ENCODE measurements at regions not wholly inside any gene's neighbourhood (a gene's known extent, or its start where the extent isn't known, plus 50 kb on each side); places are given as distances from the start of the nearest gene placed in this dataset.

DNA sequence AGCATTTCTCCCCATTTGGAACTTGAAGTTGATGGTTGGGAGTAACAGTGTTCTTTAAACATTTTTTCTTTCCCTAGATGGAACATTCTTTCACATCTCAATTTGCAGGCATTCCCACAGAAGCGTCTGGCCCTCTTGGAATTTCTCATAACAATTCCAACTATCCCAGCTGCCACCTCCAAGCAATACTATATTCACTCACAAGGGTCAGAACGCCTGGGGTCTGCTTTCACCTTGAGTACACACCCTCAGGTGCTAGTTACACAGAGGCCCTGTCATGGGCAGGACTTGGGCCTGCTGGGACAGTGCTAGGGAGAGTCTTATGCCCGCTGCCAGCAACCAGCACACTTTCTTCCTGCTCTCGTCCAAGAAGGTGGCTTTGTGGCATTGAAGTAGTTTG is 136.5 kb downstream of the JCAD start:
- Histone ChIP-seq H3K27ac (no peak overlapping the region), H3K36me3 (ENCODE audit: insufficient read depth, low read length) (no peaks in the 10 kb centered on the region), H3K4me3 (no peak overlapping the region), H3K9me3 (ENCODE audit: low read depth, low read length) (no peaks in the 10 kb centered on the region), H3K9ac (ENCODE audit: insufficient read length) (no peak overlapping the region)
- TF ChIP-seq FOXP2 (optimal IDR thresholded peaks at IDR 0.05; ENCODE audit: control extremely low read depth, extremely low read length, insufficient read depth) = no peak
- TF ChIP-seq EZH2 (IDR thresholded peaks at IDR 0.05) = no peak
- no peak for TF ChIP-seq POLR2AphosphoS5 (IDR thresholded peaks at IDR 0.05; ENCODE audit: borderline replicate concordance, low read depth, low read length)
- DNase-seq (ENCODE audit: low read depth, low spot score) = no peak

DNA sequence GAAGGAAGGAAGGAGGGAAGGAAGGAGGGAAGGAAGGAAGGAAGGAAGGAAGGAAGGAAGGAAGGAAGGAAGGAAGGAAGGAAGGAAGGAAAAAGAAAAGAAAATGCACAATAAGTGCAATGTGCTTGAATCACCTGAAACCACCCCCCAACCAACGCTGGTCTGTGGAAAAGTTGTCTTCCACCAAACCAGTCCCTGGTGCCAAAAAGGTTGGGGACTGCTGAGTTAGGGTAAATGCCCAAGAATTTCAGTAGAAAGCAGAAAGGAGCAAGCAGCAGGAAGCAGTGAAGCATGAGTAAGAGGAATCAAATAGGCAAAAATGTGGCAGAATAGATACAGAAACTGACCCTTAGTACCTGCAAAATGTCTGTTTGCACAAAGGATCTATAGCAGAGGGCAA is 137.2 kb downstream of the JCAD start:
- no peak overlapping the region for H3K4me3 ChIP-seq

DNA sequence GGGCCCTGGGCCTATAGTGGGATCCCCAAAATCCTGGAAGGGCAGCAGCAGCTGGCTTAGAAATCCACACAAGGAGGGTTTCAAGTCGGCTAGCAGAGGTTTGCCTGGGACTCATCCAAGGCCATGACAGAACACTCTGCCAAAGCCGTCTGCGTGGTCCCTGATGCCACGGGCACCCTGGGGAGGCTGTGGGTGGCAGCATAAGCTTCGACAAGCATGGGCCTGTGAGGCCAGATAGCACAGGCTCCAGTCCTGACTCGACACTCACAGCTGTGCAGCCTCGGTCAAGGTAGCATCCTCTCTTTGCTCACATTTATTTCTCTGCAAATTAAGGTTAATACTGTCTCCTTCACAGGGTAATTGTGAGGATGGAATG is 138.3 kb downstream of the JCAD start:
- Histone ChIP-seq H3K27ac (no peak overlapping the region), H3K9me3 (ENCODE audit: low read depth, low read length) (no peaks in the 10 kb centered on the region), H3K36me3 (ENCODE audit: insufficient read depth, low read length) (no peaks in the 10 kb centered on the region), H3K4me3 (no peak overlapping the region), H3K9ac (ENCODE audit: insufficient read length) (no peak overlapping the region)
- DNase-seq (ENCODE audit: low read depth, low spot score) = no peak
- TF ChIP-seq POLR2AphosphoS5 (IDR thresholded peaks at IDR 0.05; ENCODE audit: borderline replicate concordance, low read depth, low read length) = no peak
- no peak for TF ChIP-seq FOXP2 (optimal IDR thresholded peaks at IDR 0.05; ENCODE audit: control extremely low read depth, extremely low read length, insufficient read depth)
- no peak for TF ChIP-seq EZH2 (IDR thresholded peaks at IDR 0.05)

More for the DNA sequence above, 137.2 kb downstream of the JCAD start:
- Histone ChIP-seq H3K27ac (no peak overlapping the region), H3K36me3 (ENCODE audit: insufficient read depth, low read length) (no peaks in the 10 kb centered on the region), H3K9ac (ENCODE audit: insufficient read length) (no peak overlapping the region), H3K9me3 (ENCODE audit: low read depth, low read length) (no peaks in the 10 kb centered on the region)
- no peak for TF ChIP-seq FOXP2 (optimal IDR thresholded peaks at IDR 0.05; ENCODE audit: control extremely low read depth, extremely low read length, insufficient read depth)
- no peak for DNase-seq (ENCODE audit: low read depth, low spot score)

DNA sequence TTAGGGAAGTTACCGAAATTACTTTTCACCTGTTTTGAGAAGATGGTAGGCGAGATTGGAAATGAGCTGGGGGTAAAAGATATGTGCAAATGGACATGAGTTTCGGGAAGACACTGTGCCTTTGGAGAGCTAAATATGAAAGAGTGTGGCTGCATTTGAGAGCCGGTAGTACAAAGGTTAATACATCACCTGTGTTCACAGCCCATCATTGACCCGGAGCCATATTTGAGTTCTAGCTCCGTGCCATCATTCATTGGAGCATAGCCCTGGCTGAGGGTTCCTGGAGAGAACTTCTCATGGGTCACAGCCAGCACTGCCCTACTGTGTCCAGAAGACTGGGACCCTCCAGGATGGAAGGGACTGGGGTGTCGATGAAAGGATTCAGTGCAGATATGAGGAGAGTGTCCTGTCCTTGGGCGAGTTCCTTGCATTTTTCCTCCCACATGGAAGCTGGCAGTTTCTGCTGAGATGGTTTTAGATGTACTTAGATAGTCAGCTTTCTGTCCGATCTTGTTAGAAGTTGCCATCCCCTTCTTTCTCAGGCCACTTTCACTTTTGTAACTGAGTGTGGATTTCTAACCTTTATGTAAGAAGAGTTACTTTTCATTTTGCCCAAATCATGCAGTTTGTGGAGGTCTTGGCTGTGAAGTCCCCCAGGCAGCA is 138.8 kb downstream of the JCAD start:
- no peak overlapping the region for H3K27ac ChIP-seq
- no peak overlapping the region for H3K4me3 ChIP-seq
- no peak overlapping the region for H3K9ac ChIP-seq (ENCODE audit: insufficient read length)
- no peaks in the 10 kb centered on the region for H3K36me3 ChIP-seq (ENCODE audit: insufficient read depth, low read length)
- TF ChIP-seq FOXP2 (optimal IDR thresholded peaks at IDR 0.05; ENCODE audit: control extremely low read depth, extremely low read length, insufficient read depth) (no peak), EZH2 (IDR thresholded peaks at IDR 0.05) (no peak), POLR2AphosphoS5 (IDR thresholded peaks at IDR 0.05; ENCODE audit: borderline replicate concordance, low read depth, low read length) (no peak)
- H3K9me3 ChIP-seq (ENCODE audit: low read depth, low read length) = no peaks in the 10 kb centered on the region
- no peak for DNase-seq (ENCODE audit: low read depth, low spot score)

DNA sequence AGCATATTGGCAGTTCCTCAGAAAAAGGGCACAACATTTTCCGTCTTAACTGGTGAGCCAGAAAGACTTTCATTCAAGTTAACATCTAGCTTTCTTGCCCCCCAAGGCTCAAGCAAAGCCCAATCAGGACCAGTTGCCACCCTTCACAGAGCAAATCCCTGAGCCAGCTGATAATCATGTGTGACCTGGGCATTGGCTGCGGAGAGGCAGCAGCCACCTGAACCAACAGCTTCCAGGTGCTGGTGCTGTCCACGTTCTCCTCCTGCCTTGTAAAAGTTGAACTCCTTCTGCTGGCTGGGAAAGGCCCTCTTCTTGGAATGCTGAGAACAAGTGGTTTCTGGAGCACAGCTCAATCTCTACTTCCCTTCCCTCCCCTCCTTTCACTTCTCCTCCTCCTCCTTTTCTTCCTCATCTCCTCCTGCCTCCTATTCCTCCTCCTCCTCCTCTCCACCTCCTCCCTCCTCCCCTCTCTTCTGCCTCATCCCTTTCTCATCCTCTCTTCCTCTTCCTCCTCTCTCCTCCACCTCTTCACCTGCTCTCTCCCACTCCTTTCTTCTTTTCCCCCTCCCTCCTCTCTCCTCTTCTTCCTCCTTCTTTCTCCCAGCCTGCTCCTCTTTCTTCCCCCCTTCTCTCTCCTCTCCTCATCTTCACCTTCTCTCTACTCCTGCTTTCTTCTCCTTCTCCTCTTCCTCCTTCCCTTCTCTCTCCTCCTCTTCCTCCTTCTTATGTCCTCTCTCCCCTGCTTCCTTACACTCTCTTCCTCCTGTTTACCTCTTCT is 140.6 kb downstream of the JCAD start:
- TF ChIP-seq FOXP2 (optimal IDR thresholded peaks at IDR 0.05; ENCODE audit: control extremely low read depth, extremely low read length, insufficient read depth) = no peak
- no peak for TF ChIP-seq EZH2 (IDR thresholded peaks at IDR 0.05)
- TF ChIP-seq POLR2AphosphoS5 (IDR thresholded peaks at IDR 0.05; ENCODE audit: borderline replicate concordance, low read depth, low read length) = no peak
- H3K9ac ChIP-seq (ENCODE audit: insufficient read length) = no peak overlapping the region
- H3K27ac ChIP-seq = no peak overlapping the region
- no peaks in the 10 kb centered on the region for H3K36me3 ChIP-seq (ENCODE audit: insufficient read depth, low read length)
- H3K4me3 ChIP-seq = no peak overlapping the region
- no peaks in the 10 kb centered on the region for H3K9me3 ChIP-seq (ENCODE audit: low read depth, low read length)
- DNase-seq (ENCODE audit: low read depth, low spot score) = no peak

DNA sequence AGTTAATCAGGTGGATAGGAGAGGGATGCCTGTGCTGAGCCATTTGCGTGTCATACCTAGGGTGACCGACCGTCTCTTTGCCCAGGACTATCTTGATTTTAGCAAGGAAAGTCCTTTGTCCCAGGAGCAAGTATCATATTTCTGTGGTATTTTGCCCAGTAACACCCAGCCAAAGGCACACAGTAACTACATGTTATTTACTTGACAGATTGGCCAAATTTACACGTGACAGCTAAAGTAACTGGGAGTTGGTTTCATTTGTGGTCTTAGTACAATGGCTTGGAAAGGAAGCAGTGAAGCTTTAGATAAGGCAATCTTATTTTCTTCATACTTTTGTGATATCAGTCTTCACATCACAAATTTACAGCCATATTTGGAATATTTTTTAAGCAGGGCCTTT is 142.1 kb downstream of the JCAD start:
- Histone ChIP-seq H3K9me3 (ENCODE audit: low read depth, low read length) (no peaks in the 10 kb centered on the region), H3K36me3 (ENCODE audit: insufficient read depth, low read length) (no peaks in the 10 kb centered on the region), H3K27ac (no peak overlapping the region), H3K4me3 (no peak overlapping the region), H3K9ac (ENCODE audit: insufficient read length) (no peak overlapping the region)
- no peak for DNase-seq (ENCODE audit: low read depth, low spot score)
- no peak for TF ChIP-seq POLR2AphosphoS5 (IDR thresholded peaks at IDR 0.05; ENCODE audit: borderline replicate concordance, low read depth, low read length)
- TF ChIP-seq FOXP2 (optimal IDR thresholded peaks at IDR 0.05; ENCODE audit: control extremely low read depth, extremely low read length, insufficient read depth) = no peak
- no peak for TF ChIP-seq EZH2 (IDR thresholded peaks at IDR 0.05)

DNA sequence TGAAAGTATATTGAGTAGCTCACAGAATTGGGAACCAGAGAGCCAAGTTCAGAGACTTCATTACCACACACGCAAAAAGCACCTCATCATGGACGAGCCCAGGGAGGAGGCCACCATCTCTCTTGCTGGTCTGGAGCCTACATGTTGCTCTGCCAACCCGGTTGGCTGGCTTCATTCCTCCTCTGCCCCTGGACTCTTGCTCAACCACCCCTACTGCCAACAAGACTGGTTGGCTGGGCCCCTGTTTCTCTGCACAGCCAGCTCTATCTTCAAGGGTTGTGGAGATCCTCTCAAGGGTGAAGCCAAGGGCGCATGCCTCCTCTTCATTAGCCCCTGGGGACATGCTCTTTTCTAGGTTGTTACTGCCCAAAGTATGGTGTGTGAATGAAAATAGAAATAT is 142.7 kb downstream of the JCAD start:
- no peak for DNase-seq (ENCODE audit: low read depth, low spot score)
- H3K9ac ChIP-seq (ENCODE audit: insufficient read length) = no peak overlapping the region
- no peak overlapping the region for H3K4me3 ChIP-seq
- no peaks in the 10 kb centered on the region for H3K9me3 ChIP-seq (ENCODE audit: low read depth, low read length)
- no peaks in the 10 kb centered on the region for H3K36me3 ChIP-seq (ENCODE audit: insufficient read depth, low read length)
- TF ChIP-seq EZH2 (IDR thresholded peaks at IDR 0.05) (no peak), FOXP2 (optimal IDR thresholded peaks at IDR 0.05; ENCODE audit: control extremely low read depth, extremely low read length, insufficient read depth) (no peak), POLR2AphosphoS5 (IDR thresholded peaks at IDR 0.05; ENCODE audit: borderline replicate concordance, low read depth, low read length) (no peak)
- no peak overlapping the region for H3K27ac ChIP-seq

DNA sequence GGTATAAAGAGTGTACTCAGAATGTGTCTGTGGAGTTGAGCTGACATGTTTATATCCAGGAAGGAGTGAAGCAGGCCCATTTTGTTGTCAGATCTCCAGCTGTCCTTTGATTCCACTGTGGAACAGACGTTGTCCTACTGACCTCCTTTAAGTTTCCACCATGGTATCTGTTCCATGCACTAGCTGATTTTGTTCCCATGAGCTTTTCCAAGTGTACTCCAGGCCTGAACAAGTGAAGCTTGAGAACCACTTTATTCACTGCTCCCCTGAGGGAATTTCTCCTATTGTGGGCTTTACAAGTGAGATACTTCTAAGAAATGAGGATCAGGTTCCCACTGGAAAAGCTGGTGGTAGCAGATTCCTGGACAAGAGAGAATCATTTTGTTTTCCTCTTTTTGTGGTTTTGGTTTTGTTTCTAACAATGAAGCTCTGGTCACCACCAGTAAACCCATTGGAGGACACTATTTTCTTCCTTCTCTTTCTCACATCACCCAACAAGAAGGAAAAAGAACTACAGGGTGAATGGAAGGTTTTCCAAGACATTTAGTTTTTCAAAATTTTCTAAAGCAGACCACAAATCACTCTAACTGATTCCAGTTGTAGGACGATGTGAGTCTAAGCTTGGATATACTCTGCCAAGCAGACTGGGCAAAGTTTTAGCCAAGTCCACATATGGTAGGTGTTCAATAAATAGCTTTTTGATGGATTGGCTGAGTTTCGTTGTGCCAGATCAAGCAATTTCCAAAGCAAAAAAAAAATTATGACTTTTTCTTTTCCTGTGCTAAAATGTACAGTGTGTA is 144.2 kb downstream of the JCAD start:
- no peak for TF ChIP-seq FOXP2 (optimal IDR thresholded peaks at IDR 0.05; ENCODE audit: control extremely low read depth, extremely low read length, insufficient read depth)
- TF ChIP-seq POLR2AphosphoS5 (IDR thresholded peaks at IDR 0.05; ENCODE audit: borderline replicate concordance, low read depth, low read length) = no peak
- TF ChIP-seq EZH2 (IDR thresholded peaks at IDR 0.05) = no peak
- no peak for DNase-seq (ENCODE audit: low read depth, low spot score)
- H3K9ac ChIP-seq (ENCODE audit: insufficient read length) = no peak overlapping the region

More for the DNA sequence above, 144.2 kb downstream of the JCAD start:
- Histone ChIP-seq H3K4me3 (no peak overlapping the region), H3K9me3 (ENCODE audit: low read depth, low read length) (no peaks in the 10 kb centered on the region), H3K27ac (no peak overlapping the region), H3K36me3 (ENCODE audit: insufficient read depth, low read length) (no peaks in the 10 kb centered on the region)

All from SK-N-MC (cell line).